Thoracic aorta (tissue), 2 donors: ENCODE measurements at regions not wholly inside any gene's neighbourhood (a gene's known extent, or its start where the extent isn't known, plus 50 kb on each side); places are given as distances from the start of the nearest gene placed in this dataset.

ENCODE experiments used
- ATAC-seq: fragments of 150-250 bp; one replicate; pipeline ENCODE4 v1.8.0; 2017; ENCODE audit warnings: low read depth; ENCODE audit not compliant: insufficient number of reproducible peaks, low FRiP score
- DNase-seq: peaks from one replicate; pipeline ENCODE4 v3.0.0-alpha.2; 2020; ENCODE audit warnings: low spot score
- H3K27ac ChIP-seq, 2 donors: fragments of 200-600 bp; sonication (generic); 1 replicate in 1 of 2; 2 replicates in 1 of 2; pipeline ENCODE4 v1.5.1; 2016; ENCODE audit warnings: mild to moderate bottlenecking in 2 of 2, moderate library complexity in 2 of 2
- H3K27me3 ChIP-seq: fragments of 200-600 bp; sonication (generic); replicated peaks from 2 replicates; pipeline ENCODE4 v1.6.0; 2016; ENCODE audit warnings: mild to moderate bottlenecking; ENCODE audit not compliant: insufficient read depth
- H3K36me3 ChIP-seq: fragments of 200-600 bp; sonication (generic); one replicate; pipeline ENCODE4 v1.5.1; 2016
- H3K4me1 ChIP-seq, 2 donors: fragments of 200-600 bp; sonication (generic); 1 replicate in 1 of 2; 2 replicates in 1 of 2; pipeline versions ENCODE4 v1.5.1 to v1.6.0; 2016; ENCODE audit warnings: low read depth in 2 of 2, mild to moderate bottlenecking in 1 of 2; ENCODE audit not compliant: control insufficient read depth in 1 of 2
- H3K4me3 ChIP-seq: fragments of 200-600 bp; sonication (generic); 2 replicates; pipeline ENCODE4 v1.5.1; 2016; ENCODE audit warnings: mild to moderate bottlenecking
- H3K9me3 ChIP-seq: fragments of 200-600 bp; sonication (generic); 2 replicates; pipeline ENCODE4 v1.5.1; 2016
- TF ChIP-seq, protein P1 (sequence below): fragments of 200-600 bp; sonication (generic); IDR thresholded peaks from one replicate; pipeline ENCODE4 v1.5.1; 2019; ENCODE audit warnings: antibody characterized with exemption

DNA sequence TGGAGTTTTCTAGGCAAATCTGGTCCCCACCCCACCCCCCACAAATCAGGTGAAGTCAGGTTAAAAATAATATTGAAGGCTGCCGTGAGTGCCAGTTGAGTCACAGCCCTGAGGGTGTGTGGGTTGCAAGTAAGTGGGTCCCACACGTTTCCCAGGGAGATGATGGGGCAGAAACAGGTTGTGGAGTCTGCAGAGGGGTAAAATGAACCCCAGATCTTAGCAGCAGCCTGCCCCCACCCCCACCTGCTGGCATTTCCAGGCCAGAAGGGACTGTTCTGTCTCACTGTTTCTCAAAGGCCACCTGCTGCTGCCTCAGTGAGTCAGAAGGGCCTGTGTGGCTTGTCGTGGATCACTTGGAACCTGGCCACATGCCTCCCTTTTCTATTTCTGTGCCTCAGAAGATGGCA lies 59.8 kb upstream of the SMNDC1 start:
- Histone ChIP-seq H3K4me3 (no peak overlapping the region), H3K4me1 (no peaks in the 10 kb centered on the region), H3K36me3 (no peaks in the 10 kb centered on the region), H3K9me3 (no peaks in the 10 kb centered on the region), H3K27ac (no peak overlapping the region), H3K27me3 (no peaks in the 10 kb centered on the region)
- ATAC-seq, result no peak
- DNase-seq, result no peak
- TF ChIP-seq, protein P1, sequence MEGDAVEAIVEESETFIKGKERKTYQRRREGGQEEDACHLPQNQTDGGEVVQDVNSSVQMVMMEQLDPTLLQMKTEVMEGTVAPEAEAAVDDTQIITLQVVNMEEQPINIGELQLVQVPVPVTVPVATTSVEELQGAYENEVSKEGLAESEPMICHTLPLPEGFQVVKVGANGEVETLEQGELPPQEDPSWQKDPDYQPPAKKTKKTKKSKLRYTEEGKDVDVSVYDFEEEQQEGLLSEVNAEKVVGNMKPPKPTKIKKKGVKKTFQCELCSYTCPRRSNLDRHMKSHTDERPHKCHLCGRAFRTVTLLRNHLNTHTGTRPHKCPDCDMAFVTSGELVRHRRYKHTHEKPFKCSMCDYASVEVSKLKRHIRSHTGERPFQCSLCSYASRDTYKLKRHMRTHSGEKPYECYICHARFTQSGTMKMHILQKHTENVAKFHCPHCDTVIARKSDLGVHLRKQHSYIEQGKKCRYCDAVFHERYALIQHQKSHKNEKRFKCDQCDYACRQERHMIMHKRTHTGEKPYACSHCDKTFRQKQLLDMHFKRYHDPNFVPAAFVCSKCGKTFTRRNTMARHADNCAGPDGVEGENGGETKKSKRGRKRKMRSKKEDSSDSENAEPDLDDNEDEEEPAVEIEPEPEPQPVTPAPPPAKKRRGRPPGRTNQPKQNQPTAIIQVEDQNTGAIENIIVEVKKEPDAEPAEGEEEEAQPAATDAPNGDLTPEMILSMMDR, result no peak

DNA sequence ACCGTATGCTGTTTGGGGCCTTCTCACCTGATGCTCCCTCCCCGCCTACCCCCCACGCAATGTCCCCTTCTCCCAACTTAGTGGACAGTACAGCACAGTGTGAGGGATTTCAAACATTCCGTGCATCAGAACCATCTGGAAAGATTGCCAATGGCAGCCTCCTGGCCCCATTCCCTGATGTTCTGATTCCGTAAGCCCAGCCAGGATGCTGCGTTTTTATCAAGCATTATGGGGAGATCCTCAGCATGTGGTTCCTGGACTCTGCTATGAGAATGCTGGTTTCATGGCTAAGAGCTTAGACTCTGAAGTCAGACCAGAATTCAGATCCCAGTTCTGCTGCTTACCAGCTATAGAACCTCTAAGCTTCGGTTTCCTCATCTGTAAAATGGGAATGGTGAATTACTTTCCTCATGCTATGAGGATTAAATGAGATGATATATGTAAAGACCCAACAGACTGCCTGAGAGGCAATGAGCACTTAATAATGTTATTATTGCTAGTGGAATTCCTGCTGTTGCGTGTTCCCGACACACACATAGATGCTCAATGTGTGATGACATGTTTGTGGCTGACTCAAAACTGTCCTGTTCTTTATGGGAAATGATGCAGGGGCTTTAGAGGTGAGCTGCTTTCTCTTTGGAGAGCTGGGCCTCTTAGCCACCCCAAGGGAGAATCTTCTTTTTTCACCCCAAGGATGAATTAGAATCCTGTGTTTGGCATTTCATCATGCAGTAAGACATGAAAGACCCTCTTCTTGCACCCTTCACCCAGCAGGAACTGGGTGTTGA lies 60.8 kb upstream of the SMNDC1 start:
- Histone ChIP-seq H3K9me3 (no peaks in the 10 kb centered on the region), H3K4me1 (no peaks in the 10 kb centered on the region), H3K27me3 (no peaks in the 10 kb centered on the region), H3K36me3 (no peaks in the 10 kb centered on the region), H3K4me3 (no peak overlapping the region), H3K27ac (no peak overlapping the region)
- no peak for ATAC-seq
- TF ChIP-seq, protein P1, result no peak
- no peak for DNase-seq

- TF ChIP-seq, protein P1, result no peak
- ATAC-seq, result no peak
- H3K27ac ChIP-seq, result no peak overlapping the region
These were observed 61.9 kb upstream of the SMNDC1 start for GRCh38 chr10:110366635-110367034.

DNA sequence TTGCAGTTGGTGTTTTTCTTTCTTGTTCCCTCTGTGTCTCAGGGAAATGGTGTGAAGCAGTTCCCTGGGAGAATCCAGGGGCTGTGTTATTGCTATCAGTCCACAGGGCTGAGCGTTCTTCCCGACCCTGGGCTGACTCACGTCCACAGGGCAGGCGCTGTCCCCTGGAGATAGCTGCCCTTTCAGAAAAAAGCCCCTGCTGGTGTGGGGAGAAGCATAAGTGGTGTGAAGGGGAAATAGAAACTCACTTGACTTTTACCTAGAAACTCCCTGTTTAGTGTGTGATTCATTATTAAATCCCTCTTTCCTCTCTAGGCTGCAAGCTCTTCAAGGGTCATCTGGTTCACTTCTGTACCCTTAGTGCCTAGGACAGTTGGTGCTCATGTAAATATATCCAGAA lies 63.3 kb upstream of the SMNDC1 start:
- H3K4me3 ChIP-seq, result no peak overlapping the region
- no peak for DNase-seq
- H3K27ac ChIP-seq, result no peak overlapping the region
- no peaks in the 10 kb centered on the region for H3K4me1 ChIP-seq
- no peaks in the 10 kb centered on the region for H3K36me3 ChIP-seq
- ATAC-seq, result no peak
- no peaks in the 10 kb centered on the region for H3K9me3 ChIP-seq
- no peaks in the 10 kb centered on the region for H3K27me3 ChIP-seq
- TF ChIP-seq, protein P1, result no peak

More at GRCh38 chr10:110366635-110367034, 61.9 kb upstream of the SMNDC1 start:
- no peaks in the 10 kb centered on the region for H3K4me1 ChIP-seq
- H3K4me3 ChIP-seq, result no peak overlapping the region
- DNase-seq, result no peak
- H3K36me3 ChIP-seq, result no peaks in the 10 kb centered on the region
- no peaks in the 10 kb centered on the region for H3K9me3 ChIP-seq
- no peaks in the 10 kb centered on the region for H3K27me3 ChIP-seq

DNA sequence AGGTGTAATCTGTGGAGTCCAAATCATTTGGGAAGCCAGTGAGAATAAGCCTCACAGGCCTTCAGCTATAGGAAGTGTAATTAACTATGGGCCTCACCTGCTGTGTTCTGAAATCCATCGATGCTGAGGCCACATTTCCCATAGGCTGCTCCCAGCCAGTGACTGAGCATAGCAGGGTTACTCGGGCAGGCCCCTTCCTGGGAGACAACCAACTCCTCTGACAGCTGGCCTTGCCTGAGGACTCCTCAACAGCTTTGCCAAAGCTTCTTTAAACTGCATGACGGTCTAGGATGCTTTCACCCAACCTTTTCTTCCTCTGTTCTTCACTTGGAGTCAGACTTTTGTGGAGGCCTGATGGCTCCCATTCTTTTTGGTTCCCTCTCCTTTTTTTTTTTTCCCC lies 63.8 kb upstream of the SMNDC1 start:
- TF ChIP-seq, protein P1, result no peak
- Histone ChIP-seq H3K27me3 (no peaks in the 10 kb centered on the region), H3K4me3 (no peak overlapping the region), H3K36me3 (no peaks in the 10 kb centered on the region), H3K4me1 (no peaks in the 10 kb centered on the region), H3K27ac (no peak overlapping the region), H3K9me3 (no peaks in the 10 kb centered on the region)
- DNase-seq (no peak), ATAC-seq (no peak)
